ENCODE measurements at regions not wholly inside any gene's neighbourhood (a gene's known extent, or its start where the extent isn't known, plus 50 kb on each side); places are given as distances from the start of the nearest gene placed in this dataset.

- TF ChIP-seq CTCF (IDR thresholded peaks at IDR 0.05 in 8 of 11, conservative IDR thresholded peaks at IDR 0.05 in 3 of 11) (no peak), POLR2AphosphoS5 (IDR thresholded peaks at IDR 0.05) (no peak)
Observed at GRCh38 chr5:2068531-2068930, 185.8 kb upstream of the IRX4 start.

Measured in spleen (tissue), 7 donors.